Tibial artery (tissue), 4 donors: ENCODE measurements at regions not wholly inside any gene's neighbourhood (a gene's known extent, or its start where the extent isn't known, plus 50 kb on each side); places are given as distances from the start of the nearest gene placed in this dataset.

Experiments
- DNase-seq, 2 donors: peaks; one replicate each; pipeline ENCODE4 v3.0.0-alpha.2; 2019
- H3K27ac ChIP-seq, 2 donors: fragments of 200-600 bp; sonication (generic) in 1 of 2; 1 replicate in 1 of 2; 2 replicates in 1 of 2; pipeline ENCODE4 v1.5.1; 2018 to 2019; ENCODE audit warnings: mild to moderate bottlenecking in 1 of 2
- H3K27me3 ChIP-seq, 2 donors: fragments of 200-600 bp; sonication (generic) in 1 of 2; one replicate each; pipeline versions ENCODE4 v1.5.1 to v1.6.0; 2016 to 2019
- H3K36me3 ChIP-seq, 3 donors: fragments of 200-600 bp; sonication (generic) in 2 of 3; one replicate each; pipeline ENCODE4 v1.5.1; 2016 to 2019; ENCODE audit warnings: mild to moderate bottlenecking in 2 of 3
- H3K4me1 ChIP-seq, 4 donors: fragments of 200-600 bp; sonication (generic) in 2 of 4; 1 replicate in 3 of 4; 2 replicates in 1 of 4; pipeline ENCODE4 v1.5.1; 2016 to 2019
- H3K4me3 ChIP-seq, 2 donors: fragments of 200-600 bp; sonication (generic) in 1 of 2; 1 replicate in 1 of 2; 2 replicates in 1 of 2; pipeline ENCODE4 v1.5.1; 2018 to 2019; ENCODE audit warnings: mild to moderate bottlenecking in 2 of 2
- H3K9me3 ChIP-seq, 3 donors: fragments of 200-600 bp; sonication (generic) in 1 of 3; one replicate each; pipeline ENCODE4 v1.5.1; 2016 to 2019
- CTCF ChIP-seq, 2 experiments: fragments of 200-600 bp in 1 of 2; fragments of 450-650 bp in 1 of 2; IDR thresholded peaks; one replicate each; pipeline ENCODE4 v1.5.1; 2017 to 2019; ENCODE audit warnings: antibody characterized with exemption in 2 of 2, mild to moderate bottlenecking in 1 of 2, moderate library complexity in 1 of 2
- intact Hi-C: fragments of 100-400 bp; cut with DNase I; formaldehyde crosslinking; loops from one replicate; pipeline ENCODE4 v1.15.0; 2023; ENCODE audit warnings: low total_unique reads

DNA sequence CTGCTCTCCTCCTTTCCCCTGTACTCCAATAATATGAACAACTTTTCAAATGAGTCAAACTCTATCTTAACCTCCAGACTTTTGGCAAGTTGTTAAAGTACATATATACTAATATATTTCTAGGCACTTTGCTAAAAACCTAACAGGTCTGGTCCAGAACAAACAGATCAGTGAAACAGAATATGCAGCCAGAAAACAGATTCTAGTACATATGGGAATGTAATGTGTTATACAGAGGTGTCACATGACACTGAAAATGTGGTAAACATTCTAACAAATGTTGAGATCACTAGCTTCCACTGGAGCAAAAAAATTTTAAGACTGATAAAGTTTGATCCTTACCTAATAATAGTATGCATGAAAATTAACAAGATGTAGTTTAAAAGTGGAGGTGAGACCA is 136.9 kb downstream of the OR2K2 start:
- intact Hi-C loops = no loop called here
- Histone ChIP-seq H3K36me3 (no peaks in the 10 kb centered on the region), H3K27ac (no peak overlapping the region), H3K4me1 (peaks cover 0 to 3% (median 0%) of the 10 kb centered on the region in 4 donors), H3K4me3 (no peak overlapping the region), H3K27me3 (no peaks in the 10 kb centered on the region), H3K9me3 (no peaks in the 10 kb centered on the region)
- DNase-seq = no peak
- no peak for TF ChIP-seq CTCF (IDR thresholded peaks at IDR 0.05)

DNA sequence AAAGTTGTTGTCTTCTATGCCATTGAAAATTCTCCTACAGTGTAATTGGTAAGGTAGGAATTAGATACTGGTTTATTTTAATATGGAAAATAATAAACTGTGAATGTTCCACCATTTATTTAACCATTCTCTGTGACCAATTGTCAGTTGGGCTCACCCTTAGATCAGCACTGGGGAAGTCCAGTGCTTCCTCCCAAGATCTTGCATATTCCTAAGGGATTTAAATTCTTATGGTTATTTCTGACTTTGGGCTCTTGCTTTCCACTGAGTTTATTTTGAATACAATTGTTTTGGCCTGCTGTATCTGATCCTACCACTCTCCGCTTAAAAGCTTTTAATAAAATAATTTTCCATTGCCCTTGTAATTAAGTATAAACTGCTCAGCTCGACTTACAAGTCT is 137.4 kb downstream of the OR2K2 start:
- DNase-seq = no peak
- Histone ChIP-seq H3K4me3 (no peak overlapping the region), H3K36me3 (no peaks in the 10 kb centered on the region), H3K4me1 (peaks cover 0 to 3% (median 0%) of the 10 kb centered on the region in 4 donors), H3K27me3 (no peaks in the 10 kb centered on the region), H3K9me3 (no peaks in the 10 kb centered on the region), H3K27ac (no peak overlapping the region)
- no peak for TF ChIP-seq CTCF (IDR thresholded peaks at IDR 0.05)
- intact Hi-C loops = no loop called here

GRCh38 chr9:111190347-111190746 is 139.7 kb downstream of the OR2K2 start:
- peaks cover 0 to 3% (median 0%) of the 10 kb centered on the region in 4 donors for H3K4me1 ChIP-seq
- H3K4me3 ChIP-seq = no peak overlapping the region
- no peak for TF ChIP-seq CTCF (IDR thresholded peaks at IDR 0.05)
- intact Hi-C loops = no loop called here
- H3K27ac ChIP-seq = no peak overlapping the region
- H3K9me3 ChIP-seq = no peaks in the 10 kb centered on the region
- H3K36me3 ChIP-seq = no peaks in the 10 kb centered on the region
- H3K27me3 ChIP-seq = no peaks in the 10 kb centered on the region
- no peak for DNase-seq

DNA sequence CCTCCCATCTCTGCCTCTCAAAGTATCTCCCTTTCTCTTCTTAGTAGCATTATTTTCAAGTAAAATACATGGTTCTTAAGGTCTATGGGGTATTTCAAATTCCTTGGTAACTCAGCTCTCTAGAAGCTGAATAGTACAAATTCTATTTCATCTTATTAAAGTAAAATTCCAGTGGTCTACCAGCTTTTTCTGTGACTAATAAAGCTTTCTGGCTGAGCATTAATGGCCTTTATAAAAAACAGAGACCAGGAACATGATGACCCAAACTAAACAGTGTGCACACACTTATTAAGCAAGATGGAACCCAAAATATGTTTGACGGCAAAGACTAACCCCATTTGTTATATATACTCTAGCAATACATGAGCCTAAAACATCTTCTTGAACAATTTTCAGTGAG is 142.6 kb downstream of the OR2K2 start:
- Histone ChIP-seq H3K36me3 (no peaks in the 10 kb centered on the region), H3K4me1 (no peaks in the 10 kb centered on the region), H3K9me3 (peaks cover 0 to 5% (median 0%) of the 10 kb centered on the region in 3 donors), H3K27me3 (no peaks in the 10 kb centered on the region), H3K27ac (no peak overlapping the region), H3K4me3 (no peak overlapping the region)
- intact Hi-C loops = no loop called here
- DNase-seq = no peak
- no peak for TF ChIP-seq CTCF (IDR thresholded peaks at IDR 0.05)

DNA sequence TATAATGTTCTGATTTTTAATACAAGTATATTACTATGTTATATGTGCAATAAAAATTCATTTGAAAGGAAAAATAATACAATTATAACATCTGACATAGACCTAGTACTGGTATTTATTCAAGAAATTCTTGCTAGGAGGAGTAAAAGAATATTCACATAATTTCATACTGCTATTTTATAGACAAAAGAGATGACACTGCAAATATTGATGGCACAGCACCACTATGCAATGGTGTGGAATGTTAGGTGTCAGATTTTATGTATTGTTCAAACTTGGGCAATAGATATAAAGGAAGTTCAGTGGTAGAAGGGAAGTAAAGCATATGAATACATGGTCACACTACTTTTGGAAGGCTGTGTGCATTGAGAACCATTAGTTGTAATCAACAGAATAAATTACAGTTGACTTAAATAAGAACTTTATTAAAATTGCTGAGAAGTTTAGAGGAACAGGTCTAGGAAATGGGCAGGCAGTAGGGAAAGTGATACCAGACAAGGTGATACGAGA is 143.9 kb downstream of the OR2K2 start:
- Histone ChIP-seq H3K4me1 (no peaks in the 10 kb centered on the region), H3K4me3 (no peak overlapping the region), H3K27me3 (no peaks in the 10 kb centered on the region), H3K36me3 (no peaks in the 10 kb centered on the region), H3K27ac (no peak overlapping the region), H3K9me3 (peaks cover 0 to 5% (median 0%) of the 10 kb centered on the region in 3 donors)
- TF ChIP-seq CTCF (IDR thresholded peaks at IDR 0.05) = no peak
- intact Hi-C loops = no loop called here
- DNase-seq = no peak

DNA sequence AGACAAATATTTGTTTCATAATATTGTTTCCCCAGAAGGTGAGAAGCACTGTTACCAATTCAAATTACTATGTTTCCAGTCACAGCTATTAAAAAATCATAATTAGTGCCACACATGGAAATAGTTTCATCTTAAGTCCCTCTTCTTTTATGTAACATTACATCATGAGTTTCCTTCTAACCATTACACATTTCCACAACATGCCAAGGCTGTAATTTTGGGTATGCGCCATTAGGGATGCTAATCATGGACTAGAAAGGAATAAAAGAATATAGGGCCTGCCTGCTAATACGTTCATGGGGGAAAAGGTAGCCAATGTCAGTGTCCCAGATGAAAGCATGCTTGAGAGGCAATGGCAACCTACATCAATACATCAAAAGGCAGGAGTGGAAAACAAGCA is 142.5 kb upstream of the LPAR1 start:
- intact Hi-C loops = no loop called here
- no peaks in the 10 kb centered on the region for H3K27me3 ChIP-seq
- no peak for DNase-seq

More for the DNA sequence above, 142.5 kb upstream of the LPAR1 start:
- H3K9me3 ChIP-seq = peaks cover 0 to 5% (median 0%) of the 10 kb centered on the region in 3 donors
- TF ChIP-seq CTCF (IDR thresholded peaks at IDR 0.05) = no peak
- H3K36me3 ChIP-seq = no peaks in the 10 kb centered on the region
- peaks cover 0 to 4% (median 0%) of the 10 kb centered on the region in 4 donors for H3K4me1 ChIP-seq
- no peak overlapping the region for H3K4me3 ChIP-seq
- no peak overlapping the region for H3K27ac ChIP-seq
